HCT116 (cell line): ENCODE measurements at regions not wholly inside any gene's neighbourhood (a gene's known extent, or its start where the extent isn't known, plus 50 kb on each side); places are given as distances from the start of the nearest gene placed in this dataset.

ENCODE experiments used
- ATAC-seq: fragments of 200-7000 bp; cut with Tn5 transposase; 2 replicates; pipeline ENCODE4 v1.9.1; 2020; ENCODE audit warnings: mild to moderate bottlenecking, moderate library complexity
- BruUV-seq: library from RNA; stranded (reverse); fragments of 400-500 nt; replicated peaks from 2 replicates; lab custom pipeline; 2021; lab: Mats Ljungman, UMichigan
- CTCF ChIA-PET: fragments of 300-600 bp; sonication (Branson Sonifier 250); formaldehyde crosslinking; loops from one replicate; lab custom pipeline; 2021; ENCODE audit warnings: antibody characterized with exemption; lab: Charles Lee
- POLR2A ChIA-PET: fragments of 300-600, 350-600 bp; sonication (Branson Sonifier 250); formaldehyde crosslinking; loops from one replicate; lab custom pipeline; 2021; ENCODE audit warnings: antibody characterized with exemption; lab: Charles Lee
- RAD21 ChIA-PET, 2 experiments: fragments of 300-600 bp; sonication (Branson Sonifier 250); formaldehyde crosslinking; loops; one replicate each; lab custom pipeline; 2023; ENCODE audit warnings: low total read pairs in 2 of 2; ENCODE audit not compliant: uncharacterized antibody in 2 of 2, unreplicated experiment in 2 of 2, low non-redundant PET in 1 of 2; lab: Charles Lee
- DNase-seq: peaks from one replicate; pipeline ENCODE4 v3.0.0-alpha.2; 2010; ENCODE audit warnings: low read depth, low spot score
- H2AFZ ChIP-seq: fragments of 200-600 bp; shearing (Covaris generic), sonication (generic); 2 replicates; pipeline ENCODE4 v1.6.1; 2017; ENCODE audit warnings: low read depth, mixed run types, mixed read lengths, antibody characterized with exemption, low read length; ENCODE audit not compliant: poor library complexity, severe bottlenecking
- H3K27ac ChIP-seq: 2 replicates; pipeline ENCODE4 v1.5.1; 2012; ENCODE audit warnings: low read depth, low read length
- H3K27me3 ChIP-seq: fragments of 200-600 bp; sonication (generic); 2 replicates; pipeline ENCODE4 v1.6.1; 2016; ENCODE audit warnings: mixed run types, low read length, mixed read lengths; ENCODE audit not compliant: insufficient read depth
- H3K36me3 ChIP-seq, 2 experiments: fragments of 200-500 bp in 1 of 2; fragments of 200-600 bp in 1 of 2; sonication (Bioruptor generic) in 1 of 2; sonication (generic) in 1 of 2; 2 replicates each; pipeline versions ENCODE4 v1.5.1 to v1.6.1; 2014 to 2016; ENCODE audit warnings: low read length in 2 of 2, inconsistent platforms in 1 of 2, mixed read lengths in 1 of 2, mixed run types in 1 of 2; ENCODE audit not compliant: insufficient read depth in 2 of 2, control insufficient read depth in 1 of 2
- H3K4me1 ChIP-seq, 2 experiments: fragments of 200-600 bp in 1 of 2; sonication (generic) in 1 of 2; 2 replicates each; pipeline versions ENCODE4 v1.5.1 to v1.6.1; 2012 to 2017; ENCODE audit warnings: low read length in 2 of 2, inconsistent platforms in 1 of 2, mild to moderate bottlenecking in 1 of 2, mixed read lengths in 1 of 2, mixed run types in 1 of 2, moderate library complexity in 1 of 2; ENCODE audit not compliant: insufficient read depth in 2 of 2, control insufficient read depth in 1 of 2
- H3K4me2 ChIP-seq: fragments of 200-600 bp; sonication (generic); 2 replicates; pipeline ENCODE4 v1.6.1; 2017; ENCODE audit warnings: mixed run types, low read length, mixed read lengths
- H3K4me3 ChIP-seq, 2 experiments: fragments of 200-600 bp in 1 of 2; sonication (generic) in 1 of 2; replicated peaks in 1 of 2; 2 replicates each; pipeline ENCODE4 v1.5.1; 2011 to 2016; ENCODE audit warnings: low read length in 2 of 2, control low read depth in 1 of 2, low read depth in 1 of 2, mild to moderate bottlenecking in 1 of 2, mixed read lengths in 1 of 2, mixed run types in 1 of 2
- H3K79me2 ChIP-seq: fragments of 200-600 bp; sonication (generic); 2 replicates; pipeline ENCODE4 v1.6.1; 2017; ENCODE audit warnings: mild to moderate bottlenecking, mixed run types, low read length, moderate library complexity, mixed read lengths; ENCODE audit not compliant: insufficient read depth
- H3K9ac ChIP-seq: fragments of 200-600 bp; sonication (generic); 2 replicates; pipeline ENCODE4 v1.6.1; 2016; ENCODE audit warnings: low read length, mixed read lengths
- H3K9me2 ChIP-seq: fragments of 200-600 bp; sonication (generic), shearing (Covaris generic); 2 replicates; pipeline ENCODE4 v1.6.1; 2017; ENCODE audit warnings: mixed run types, mild to moderate bottlenecking, moderate library complexity; ENCODE audit not compliant: insufficient read depth
- H3K9me3 ChIP-seq, 2 experiments: fragments of 200-500 bp in 1 of 2; fragments of 200-600 bp in 1 of 2; sonication (Bioruptor generic) in 1 of 2; sonication (generic) in 1 of 2; 2 replicates each; pipeline ENCODE4 v1.6.1; 2014 to 2017; ENCODE audit warnings: low read length in 2 of 2, mixed read lengths in 2 of 2, inconsistent platforms in 1 of 2, low read depth in 1 of 2, mild to moderate bottlenecking in 1 of 2, mixed run types in 1 of 2, moderate library complexity in 1 of 2; ENCODE audit not compliant: control insufficient read depth in 1 of 2, insufficient read depth in 1 of 2
- H4K20me1 ChIP-seq: fragments of 200-600 bp; sonication (generic), shearing (Covaris generic); 2 replicates; pipeline ENCODE4 v1.6.1; 2017; ENCODE audit warnings: mixed run types, mild to moderate bottlenecking, moderate library complexity; ENCODE audit not compliant: insufficient read depth
- CBX3 ChIP-seq: IDR thresholded peaks from 2 replicates; pipeline ENCODE4 v1.6.1; 2012; ENCODE audit warnings: low read depth
- CTCF ChIP-seq, 3 experiments: fragments of 200-600 bp in 1 of 3; sonication (generic) in 1 of 3; IDR thresholded peaks in 2 of 3; conservative IDR thresholded peaks in 1 of 3; 2 replicates each; pipeline ENCODE4 v1.5.1; 2012 to 2017; ENCODE audit warnings: low read depth in 2 of 3, low read length in 2 of 3, antibody characterized with exemption in 1 of 3, borderline replicate concordance in 1 of 3, control low read depth in 1 of 3, mild to moderate bottlenecking in 1 of 3, mixed read lengths in 1 of 3, mixed run types in 1 of 3, moderate library complexity in 1 of 3; ENCODE audit not compliant: insufficient read depth in 1 of 3
- EZH2 ChIP-seq: fragments of 200-600 bp; sonication (generic); IDR thresholded peaks from 2 replicates; pipeline ENCODE4 v1.6.1; 2017; ENCODE audit warnings: antibody characterized with exemption, mixed run types
- EZH2phosphoT487 ChIP-seq: fragments of 200-600 bp; IDR thresholded peaks from 2 replicates; pipeline ENCODE4 v1.6.1; 2018; ENCODE audit warnings: antibody characterized with exemption, borderline replicate concordance
- FOSL1 ChIP-seq: IDR thresholded peaks from 2 replicates; pipeline ENCODE4 v1.6.1; 2012; ENCODE audit warnings: low read depth
- MAX ChIP-seq: IDR thresholded peaks from 2 replicates; pipeline ENCODE4 v1.6.1; 2012
- POLR2A ChIP-seq: IDR thresholded peaks from 2 replicates; pipeline ENCODE4 v1.7.0; 2011; ENCODE audit warnings: borderline replicate concordance; ENCODE audit not compliant: insufficient read depth, insufficient read length; ENCODE audit errors: extremely low read depth
- POLR2AphosphoS5 ChIP-seq: IDR thresholded peaks from 2 replicates; pipeline ENCODE4 v1.6.1; 2011; ENCODE audit warnings: mild to moderate bottlenecking, low read depth, low read length, moderate library complexity
- SIN3A ChIP-seq: IDR thresholded peaks from 2 replicates; pipeline ENCODE4 v1.6.1; 2012; ENCODE audit warnings: low read depth
- SP1 ChIP-seq: IDR thresholded peaks from 2 replicates; pipeline ENCODE4 v1.6.1; 2012; ENCODE audit warnings: low read depth
- SRF ChIP-seq: IDR thresholded peaks from 2 replicates; pipeline ENCODE4 v1.6.1; 2012; ENCODE audit warnings: low read depth
- TCF7L2 ChIP-seq: IDR thresholded peaks from 2 replicates; pipeline ENCODE4 v1.7.0; 2011; ENCODE audit warnings: borderline replicate concordance, inconsistent platforms; ENCODE audit not compliant: insufficient read depth, insufficient read length; ENCODE audit errors: extremely low read depth
- YY1 ChIP-seq: IDR thresholded peaks from 2 replicates; pipeline ENCODE4 v1.6.1; 2011; ENCODE audit warnings: low read length, low read depth, moderate library complexity, mild to moderate bottlenecking; ENCODE audit not compliant: insufficient replicate concordance; ENCODE audit errors: extremely low read depth
- ZBTB33 ChIP-seq: IDR thresholded peaks from 2 replicates; pipeline ENCODE4 v1.6.1; 2011; ENCODE audit warnings: mild to moderate bottlenecking, low read length, moderate library complexity; ENCODE audit not compliant: insufficient replicate concordance; ENCODE audit errors: extremely low read depth
- ZFX ChIP-seq: fragments of 450-650 bp; IDR thresholded peaks from 2 replicates; pipeline ENCODE4 v1.6.1; 2017
- ZNF274 ChIP-seq: fragments of 200-500 bp; sonication (Bioruptor generic); IDR thresholded peaks from 2 replicates; pipeline ENCODE4 v1.6.1; 2014; ENCODE audit warnings: mild to moderate bottlenecking, low read depth, low read length, inconsistent platforms
- intact Hi-C: fragments of 100-400 bp; cut with micrococcal nuclease; formaldehyde crosslinking; loops from 2 replicates; pipeline ENCODE4 v1.10.0; 2022
- TF ChIP-seq, protein P1 (sequence below): IDR thresholded peaks from 2 replicates; pipeline ENCODE4 v1.6.1; 2012

- Histone ChIP-seq H3K27me3 (no peaks in the 10 kb centered on the region), H4K20me1 (no peaks in the 10 kb centered on the region), H3K4me3 (no peak overlapping the region), H3K4me1 (no peaks in the 10 kb centered on the region), H3K9me3 (no peaks in the 10 kb centered on the region), H2AFZ (no peak overlapping the region), H3K9ac (no peak overlapping the region), H3K27ac (no peak overlapping the region), H3K9me2 (no peaks in the 10 kb centered on the region), H3K4me2 (no peak overlapping the region), H3K36me3 (no peaks in the 10 kb centered on the region), H3K79me2 (no peaks in the 10 kb centered on the region)
- RAD21 ChIA-PET, result no interaction called here
- POLR2A ChIA-PET, result no interaction called here
- ATAC-seq (no peak), DNase-seq (no peak)
- intact Hi-C loops, result no loop called here
- BruUV-seq, result no TSS peak
- no peak for TF ChIP-seq POLR2A
- no peak for TF ChIP-seq EZH2phosphoT487
- TF ChIP-seq FOSL1, result no peak
- no peak for TF ChIP-seq ZNF274
- TF ChIP-seq EZH2, result no peak
- TF ChIP-seq CBX3, result no peak
- TF ChIP-seq TCF7L2, result no peak
- no peak for TF ChIP-seq SP1
- TF ChIP-seq SIN3A, result no peak
- TF ChIP-seq ZBTB33, result no peak
- TF ChIP-seq SRF, result no peak
- TF ChIP-seq CTCF (IDR thresholded peaks at IDR 0.05 in 2 of 3, conservative IDR thresholded peaks at IDR 0.05 in 1 of 3; ENCODE audit: borderline replicate concordance in 1 of 3, insufficient read depth in 1 of 3, low read depth in 2 of 3, low read length in 2 of 3), result no peak
- TF ChIP-seq YY1, result no peak
- no peak for TF ChIP-seq POLR2AphosphoS5
- no peak for TF ChIP-seq MAX
- TF ChIP-seq, protein P1, sequence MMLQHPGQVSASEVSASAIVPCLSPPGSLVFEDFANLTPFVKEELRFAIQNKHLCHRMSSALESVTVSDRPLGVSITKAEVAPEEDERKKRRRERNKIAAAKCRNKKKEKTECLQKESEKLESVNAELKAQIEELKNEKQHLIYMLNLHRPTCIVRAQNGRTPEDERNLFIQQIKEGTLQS, result no peak
- TF ChIP-seq ZFX, result no peak
- CTCF ChIA-PET, result interaction anchor here (1.0 kb wide), 1 partner anchor 12 kb away, joined by 3 read pairs; no protein-coding TSS in a partner anchor
These were observed 66.6 kb upstream of the NELL2 start for GRCh38 chr12:44942714-44943113.
